ENCODE measurements at regions not wholly inside any gene's neighbourhood (a gene's known extent, or its start where the extent isn't known, plus 50 kb on each side); places are given as distances from the start of the nearest gene placed in this dataset.

GRCh38 chr11:64450168-64450560 lies 91.2 kb downstream of the RPS6KA4 start:
- H3K27me3 Mint-ChIP-seq = peaks cover 22% of the 10 kb centered on the region
- peaks cover 17% of the 10 kb centered on the region for H3K4me1 Mint-ChIP-seq
- no peak overlapping the region for H3K4me3 Mint-ChIP-seq
- DNase-seq = no peak
- no peaks in the 10 kb centered on the region for H3K9me3 Mint-ChIP-seq
- no peak overlapping the region for H3K27ac Mint-ChIP-seq
- H3K36me3 Mint-ChIP-seq = no peaks in the 10 kb centered on the region

DNA sequence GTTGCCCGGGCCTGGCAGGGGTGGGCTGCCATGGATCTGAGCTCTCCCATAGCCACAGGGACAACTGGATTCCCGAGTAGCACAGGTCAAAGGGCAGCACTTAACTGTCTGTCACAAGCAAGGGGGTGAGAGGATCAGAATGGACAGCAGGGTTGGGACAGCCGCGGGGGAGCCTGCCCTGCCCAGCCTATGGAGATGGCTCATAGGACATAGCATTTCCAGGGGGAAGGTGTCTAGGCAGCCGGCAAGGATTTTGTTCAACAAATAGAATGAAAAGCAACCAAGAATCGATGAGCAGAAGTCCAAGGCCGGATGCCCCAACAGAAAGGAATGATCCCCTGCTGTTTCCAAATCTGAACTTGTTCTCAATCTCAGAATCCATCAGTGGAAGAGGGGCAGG lies 92.9 kb downstream of the RPS6KA4 start:
- no peaks in the 10 kb centered on the region for H3K36me3 Mint-ChIP-seq
- no peak for DNase-seq
- H3K4me3 Mint-ChIP-seq = no peak overlapping the region
- no peaks in the 10 kb centered on the region for H3K9me3 Mint-ChIP-seq
- peaks cover 19% of the 10 kb centered on the region for H3K27me3 Mint-ChIP-seq
- peaks cover 17% of the 10 kb centered on the region for H3K4me1 Mint-ChIP-seq
- no peak overlapping the region for H3K27ac Mint-ChIP-seq

DNA sequence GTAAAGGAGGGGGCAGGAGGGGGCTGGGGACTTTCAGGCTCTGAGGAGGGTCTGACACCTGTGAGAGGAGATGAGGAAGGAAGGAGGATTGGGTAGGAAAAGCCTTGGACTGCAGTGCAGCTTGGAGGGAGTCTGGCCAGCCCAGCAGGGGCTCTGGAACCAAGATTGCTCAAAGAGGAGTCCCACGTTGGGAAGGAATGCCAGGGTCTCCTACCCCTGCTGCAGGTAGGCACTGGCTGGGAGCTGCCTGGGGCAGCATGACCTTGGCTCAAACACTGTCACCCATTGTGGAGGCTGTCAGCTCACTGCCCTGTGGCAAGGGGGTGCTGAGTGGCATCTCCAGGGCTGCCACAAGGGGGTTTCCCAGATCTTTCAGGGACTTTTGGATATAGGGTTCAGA lies 94.5 kb downstream of the RPS6KA4 start:
- peaks cover 10% of the 10 kb centered on the region for H3K4me1 Mint-ChIP-seq
- no peak for DNase-seq
- peaks cover 6% of the 10 kb centered on the region for H3K27me3 Mint-ChIP-seq
- H3K36me3 Mint-ChIP-seq = no peaks in the 10 kb centered on the region
- no peak overlapping the region for H3K4me3 Mint-ChIP-seq
- no peak overlapping the region for H3K27ac Mint-ChIP-seq
- H3K9me3 Mint-ChIP-seq = no peaks in the 10 kb centered on the region

DNA sequence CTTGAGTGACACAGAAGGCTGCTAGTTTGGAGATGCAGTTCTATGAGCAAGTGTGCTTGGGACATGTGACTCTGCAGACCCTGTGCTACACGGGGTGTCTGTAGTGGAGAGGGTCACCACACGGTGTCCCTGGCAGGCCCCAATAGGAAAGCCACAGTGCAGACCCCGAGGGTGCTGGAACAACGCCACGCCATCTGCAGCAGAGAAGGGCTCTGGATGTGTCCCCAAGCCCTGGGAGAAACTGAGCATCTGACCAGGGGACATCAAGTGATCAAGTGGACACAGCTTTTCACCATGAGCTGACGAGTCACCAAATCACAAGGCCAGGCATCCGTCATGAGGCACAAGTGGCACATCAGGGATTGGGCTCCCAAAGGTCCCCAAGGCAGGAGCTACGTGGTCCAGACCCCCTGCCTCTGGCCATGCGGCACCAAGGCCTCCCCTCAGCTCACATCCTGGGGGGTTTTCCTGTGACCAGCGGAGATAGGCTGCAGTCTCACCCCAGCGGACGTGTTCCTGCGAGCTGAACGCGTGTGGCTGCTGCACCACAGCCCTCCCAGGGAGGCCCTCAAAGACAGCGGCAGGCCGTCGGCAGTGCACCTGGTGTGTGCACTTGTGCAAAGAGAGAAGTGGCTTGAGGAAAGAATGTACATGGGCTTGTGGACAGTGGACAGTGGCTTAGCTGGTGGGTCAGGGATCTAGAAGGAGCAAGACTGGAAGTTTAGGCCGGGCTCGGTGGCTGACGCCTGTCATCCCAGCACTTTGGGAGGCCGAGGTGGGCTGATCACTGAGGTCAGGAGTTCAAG lies 96.7 kb downstream of the RPS6KA4 start:
- Mint-ChIP-seq H3K4me3 (no peak overlapping the region), H3K9me3 (no peaks in the 10 kb centered on the region), H3K27me3 (no peaks in the 10 kb centered on the region), H3K36me3 (no peaks in the 10 kb centered on the region), H3K27ac (no peak overlapping the region), H3K4me1 (no peaks in the 10 kb centered on the region)
- DNase-seq = no peak

DNA sequence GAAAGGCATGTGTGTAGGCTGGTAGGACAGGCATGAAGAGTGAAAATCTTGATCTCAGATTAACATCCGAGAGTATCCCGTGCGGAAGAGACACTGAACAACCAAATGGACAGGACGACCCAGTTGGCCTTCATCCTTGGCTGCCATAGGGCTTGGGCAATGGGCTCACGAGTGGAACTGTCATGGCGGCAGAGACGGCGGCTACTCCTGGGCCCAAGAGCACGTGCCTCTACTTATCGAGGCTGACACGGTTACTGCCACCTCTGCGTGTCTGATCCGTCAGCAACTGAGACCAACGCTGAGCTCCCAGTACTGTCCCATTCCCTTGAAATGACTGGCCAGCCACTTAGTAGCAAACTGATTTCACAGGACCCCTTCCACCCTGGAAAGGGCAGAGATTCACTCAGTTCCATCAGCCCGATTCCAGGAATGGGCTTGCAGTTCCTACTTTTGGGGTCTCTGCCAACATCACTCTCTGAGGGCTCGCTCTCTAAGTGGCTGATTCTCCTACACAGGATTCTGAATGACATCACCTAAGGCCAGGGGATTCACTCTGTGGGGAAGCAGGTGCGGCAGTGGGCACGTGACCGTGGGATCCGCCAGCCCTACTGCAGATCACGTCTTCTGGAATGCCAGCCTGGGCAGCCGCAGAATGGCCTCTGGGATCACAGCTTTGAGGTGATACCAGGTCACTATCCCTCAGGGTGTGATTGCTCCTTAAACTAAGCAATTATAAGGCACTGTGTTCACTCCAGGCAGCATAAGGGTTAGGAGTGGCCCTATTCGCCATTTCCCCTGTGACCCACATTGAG lies 97.8 kb downstream of the RPS6KA4 start:
- Mint-ChIP-seq H3K27ac (no peak overlapping the region), H3K4me1 (no peaks in the 10 kb centered on the region), H3K36me3 (no peaks in the 10 kb centered on the region), H3K4me3 (no peak overlapping the region), H3K9me3 (no peaks in the 10 kb centered on the region), H3K27me3 (no peaks in the 10 kb centered on the region)
- no peak for DNase-seq

GRCh38 chr11:64457416-64458010 lies 98.2 kb upstream of the SLC22A11 start:
- H3K9me3 Mint-ChIP-seq = no peaks in the 10 kb centered on the region
- DNase-seq = no peak
- no peak overlapping the region for H3K4me3 Mint-ChIP-seq
- no peaks in the 10 kb centered on the region for H3K36me3 Mint-ChIP-seq
- H3K27me3 Mint-ChIP-seq = no peaks in the 10 kb centered on the region
- H3K4me1 Mint-ChIP-seq = no peaks in the 10 kb centered on the region
- no peak overlapping the region for H3K27ac Mint-ChIP-seq

DNA sequence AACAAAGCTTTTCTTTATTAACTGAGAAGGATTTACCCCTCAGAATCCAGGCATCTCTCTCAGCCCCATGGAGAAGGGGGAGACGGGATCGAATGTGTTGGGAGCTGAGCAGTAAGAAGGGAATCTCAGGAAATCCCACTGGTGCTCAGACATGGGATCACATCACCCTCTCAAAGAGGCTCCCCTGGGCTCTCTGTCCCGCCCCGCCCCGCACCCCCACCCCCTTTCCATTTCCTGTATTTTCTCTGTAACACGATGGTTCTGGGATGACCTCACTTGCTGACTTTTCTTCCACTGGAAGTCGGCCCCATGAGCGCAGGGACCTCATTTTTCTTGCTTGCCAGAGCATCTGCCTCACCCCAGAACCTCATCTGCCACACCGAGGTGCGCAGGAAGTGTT lies 96.7 kb upstream of the SLC22A11 start:
- H3K36me3 Mint-ChIP-seq = no peaks in the 10 kb centered on the region
- no peak for DNase-seq
- H3K4me1 Mint-ChIP-seq = no peaks in the 10 kb centered on the region
- H3K27me3 Mint-ChIP-seq = peaks cover 3% of the 10 kb centered on the region
- no peaks in the 10 kb centered on the region for H3K9me3 Mint-ChIP-seq
- H3K4me3 Mint-ChIP-seq = no peak overlapping the region
- no peak overlapping the region for H3K27ac Mint-ChIP-seq

- Mint-ChIP-seq H3K9me3 (no peaks in the 10 kb centered on the region), H3K4me3 (no peak overlapping the region), H3K36me3 (no peaks in the 10 kb centered on the region), H3K27me3 (peaks cover 3% of the 10 kb centered on the region), H3K27ac (no peak overlapping the region), H3K4me1 (no peaks in the 10 kb centered on the region)
- no peak for DNase-seq
These were observed 96.1 kb upstream of the SLC22A11 start for GRCh38 chr11:64459609-64460008.

- Mint-ChIP-seq H3K27ac (no peak overlapping the region), H3K9me3 (no peaks in the 10 kb centered on the region), H3K4me1 (no peaks in the 10 kb centered on the region), H3K36me3 (no peaks in the 10 kb centered on the region), H3K4me3 (no peak overlapping the region), H3K27me3 (peaks cover 3% of the 10 kb centered on the region)
- no peak for DNase-seq
These were observed 94.7 kb upstream of the SLC22A11 start for GRCh38 chr11:64461081-64461480.

DNA sequence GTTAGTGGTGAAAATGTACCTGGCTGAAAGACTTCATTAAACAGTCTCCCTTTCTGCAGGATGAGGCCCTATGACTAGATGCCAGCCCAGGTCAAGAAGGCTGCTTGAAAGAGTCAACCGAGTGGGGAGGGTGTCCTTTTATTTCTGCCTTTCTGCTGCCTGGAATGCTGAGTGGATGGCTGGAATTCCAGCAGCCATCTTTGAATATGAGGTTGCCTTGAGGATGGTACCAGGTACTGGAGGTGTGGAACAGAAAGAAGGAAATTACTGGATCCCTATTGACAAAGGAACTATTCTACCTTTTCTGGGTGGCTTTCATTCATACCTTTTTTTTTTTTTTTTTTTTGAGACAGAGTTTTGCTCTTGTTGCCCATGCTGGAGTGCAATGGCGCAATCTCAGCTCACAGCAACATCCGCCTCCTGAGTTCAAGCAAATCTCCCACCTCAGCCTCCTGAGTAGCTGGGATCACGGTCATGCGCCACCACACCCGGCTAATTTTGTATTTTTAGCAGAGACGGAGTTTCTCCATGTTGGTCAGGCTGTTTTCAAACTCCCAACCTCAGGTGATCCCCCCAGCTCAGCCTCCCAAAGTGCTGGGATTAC lies 89.5 kb upstream of the SLC22A11 start:
- H3K36me3 Mint-ChIP-seq = no peaks in the 10 kb centered on the region
- H3K4me1 Mint-ChIP-seq = peaks cover 3% of the 10 kb centered on the region
- H3K4me3 Mint-ChIP-seq = no peak overlapping the region
- H3K27ac Mint-ChIP-seq = no peak overlapping the region
- peaks cover 9% of the 10 kb centered on the region for H3K27me3 Mint-ChIP-seq
- no peak for DNase-seq
- no peaks in the 10 kb centered on the region for H3K9me3 Mint-ChIP-seq

DNA sequence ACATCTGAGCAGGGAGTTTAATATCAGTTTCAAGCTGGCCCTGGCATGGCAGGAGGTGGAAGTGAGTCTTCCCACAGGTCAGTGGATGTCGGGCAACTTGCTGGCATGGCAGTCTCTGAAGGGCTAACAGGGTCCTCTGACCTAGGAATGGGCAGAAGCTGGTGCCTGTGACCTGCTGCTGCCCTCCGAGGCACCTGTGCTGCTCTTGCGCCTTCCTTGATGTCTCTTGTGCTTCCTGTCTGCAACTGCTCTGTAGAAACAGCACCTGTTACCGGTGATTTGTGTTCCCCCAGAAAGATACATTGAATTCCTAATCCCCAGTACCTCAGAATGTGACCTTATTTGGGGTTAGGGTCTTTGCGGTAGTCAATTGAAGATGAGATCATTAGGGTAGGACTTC lies 86.5 kb upstream of the SLC22A11 start:
- Mint-ChIP-seq H3K27me3 (peaks cover 10% of the 10 kb centered on the region), H3K36me3 (no peaks in the 10 kb centered on the region), H3K9me3 (no peaks in the 10 kb centered on the region), H3K4me3 (no peak overlapping the region), H3K27ac (no peak overlapping the region), H3K4me1 (peaks cover 3% of the 10 kb centered on the region)
- DNase-seq = no peak

- Mint-ChIP-seq H3K27ac (no peak overlapping the region), H3K4me1 (peaks cover 3% of the 10 kb centered on the region), H3K36me3 (no peaks in the 10 kb centered on the region), H3K4me3 (no peak overlapping the region), H3K9me3 (no peaks in the 10 kb centered on the region), H3K27me3 (peaks cover 15% of the 10 kb centered on the region)
- DNase-seq = no peak
These were observed 82.9 kb upstream of the SLC22A11 start for GRCh38 chr11:64472593-64473455.

DNA sequence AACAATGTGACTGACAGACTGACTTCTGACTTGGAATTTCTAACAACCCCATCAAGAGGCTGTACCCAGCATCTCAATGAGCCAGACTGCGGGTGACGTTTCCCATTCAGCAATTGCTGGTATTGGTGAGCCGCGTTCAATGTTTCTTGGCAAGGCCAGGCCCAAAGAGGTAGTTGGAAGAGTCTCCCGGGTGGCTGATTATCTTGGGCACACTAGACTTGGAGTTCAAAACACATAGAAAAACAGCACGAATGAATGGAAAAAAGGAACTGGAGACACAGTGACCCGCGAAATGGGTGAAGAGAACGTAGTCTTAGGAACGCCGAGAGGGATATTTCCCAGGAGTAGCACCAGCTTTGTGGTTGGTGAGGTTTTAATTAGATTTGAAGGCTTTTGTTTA lies 81.1 kb upstream of the SLC22A11 start:
- Mint-ChIP-seq H3K4me1 (no peaks in the 10 kb centered on the region), H3K4me3 (no peak overlapping the region), H3K27ac (no peak overlapping the region), H3K36me3 (no peaks in the 10 kb centered on the region), H3K9me3 (no peaks in the 10 kb centered on the region), H3K27me3 (peaks cover 9% of the 10 kb centered on the region)
- no peak for DNase-seq

DNA sequence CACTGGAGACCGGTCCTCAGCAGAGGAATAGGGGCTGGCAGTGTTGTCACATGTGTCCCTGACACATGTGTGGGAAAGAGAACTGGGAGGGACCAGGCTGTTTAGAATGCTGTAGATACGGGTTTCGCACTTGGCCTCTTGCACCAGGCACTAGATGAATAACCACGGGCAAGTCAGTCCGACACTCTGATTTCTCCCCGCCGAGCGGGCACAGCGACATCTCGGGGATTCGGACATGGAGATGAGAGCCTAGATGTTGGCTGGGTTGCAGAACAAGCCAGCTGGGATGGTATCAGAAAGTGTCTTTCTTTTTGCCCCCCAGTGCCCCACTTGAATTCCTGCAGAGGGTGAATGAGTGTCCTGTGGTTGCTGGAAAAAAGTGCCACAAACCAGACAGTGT lies 80.6 kb upstream of the SLC22A11 start:
- Mint-ChIP-seq H3K36me3 (no peaks in the 10 kb centered on the region), H3K4me1 (no peaks in the 10 kb centered on the region), H3K4me3 (no peak overlapping the region), H3K27ac (no peak overlapping the region), H3K9me3 (no peaks in the 10 kb centered on the region), H3K27me3 (peaks cover 9% of the 10 kb centered on the region)
- DNase-seq = no peak
